Stimulated activated CD8-positive, alpha-beta memory T cell treated with anti-CD3 and anti-CD28 coated beads, Interleukin-4, amount 100 ng/mL, for 48 hours (primary cell): ENCODE measurements at regions not wholly inside any gene's neighbourhood (a gene's known extent, or its start where the extent isn't known, plus 50 kb on each side); places are given as distances from the start of the nearest gene placed in this dataset.

Experiments
- DNase-seq: peaks from one replicate; pipeline ENCODE4 v3.0.0-alpha.2; 2020

DNA sequence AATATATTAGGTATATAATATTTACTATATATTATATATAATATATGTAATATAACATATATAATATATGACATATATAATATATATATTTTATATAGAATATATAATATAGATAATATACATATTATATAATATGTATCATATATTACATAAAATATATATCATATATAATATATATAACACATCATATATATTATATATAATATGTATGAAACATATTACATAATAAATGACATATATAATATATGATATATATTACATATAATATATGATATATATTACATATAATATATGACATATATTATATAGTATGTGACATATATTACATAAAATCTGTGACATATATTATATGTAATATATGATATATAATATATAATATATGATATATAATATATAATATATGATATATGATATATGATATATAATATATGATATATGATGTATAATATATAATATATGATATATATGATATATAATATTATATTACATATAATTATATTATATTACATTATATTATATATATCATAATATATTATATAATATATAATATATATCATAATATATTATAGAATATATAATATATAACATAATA is 119.5 kb upstream of the RIMBP3 start:
- DNase-seq, result no peak

DNA sequence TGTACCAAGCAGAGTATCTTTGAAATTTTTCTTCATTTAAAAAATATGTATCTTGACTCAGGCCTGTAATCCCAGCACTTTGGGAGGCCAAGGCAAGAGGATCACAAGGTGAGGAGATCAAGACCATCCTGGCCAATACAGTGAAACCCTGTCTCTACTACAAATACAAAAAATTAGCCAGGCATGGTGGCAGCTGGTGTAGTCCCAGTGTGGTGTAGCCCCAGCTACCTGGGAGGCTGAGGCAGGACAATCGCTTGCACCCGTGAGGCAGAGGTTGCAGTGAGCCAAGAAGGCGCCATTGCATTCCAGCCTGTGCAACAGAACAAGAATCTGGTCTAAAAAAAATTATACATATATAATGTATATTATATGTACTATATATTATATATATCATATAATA is 118.7 kb upstream of the RIMBP3 start:
- DNase-seq, result peak; percentile 81
